ENCODE measurements at regions not wholly inside any gene's neighbourhood (a gene's known extent, or its start where the extent isn't known, plus 50 kb on each side); places are given as distances from the start of the nearest gene placed in this dataset.

DNA sequence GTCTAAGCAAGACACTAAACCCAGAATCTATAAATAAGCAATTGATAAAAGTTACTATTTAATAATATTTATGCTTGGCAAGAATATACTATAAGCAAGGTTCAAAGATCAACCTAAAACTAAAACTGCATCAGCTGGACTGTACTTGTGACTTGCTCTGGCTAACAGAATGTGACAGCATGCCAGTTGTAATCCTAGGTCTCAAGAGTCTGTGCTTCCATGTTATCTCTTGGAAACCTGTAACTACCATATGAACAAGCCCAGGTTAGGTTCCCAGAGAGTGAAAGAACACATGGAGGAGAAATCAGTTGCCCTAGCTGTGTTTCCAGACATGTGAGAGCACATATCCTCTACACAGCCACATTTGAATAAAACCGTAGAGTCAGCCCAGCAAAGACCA, 297.4 kb downstream of the CDH2 start:
- TF ChIP-seq, protein P1, sequence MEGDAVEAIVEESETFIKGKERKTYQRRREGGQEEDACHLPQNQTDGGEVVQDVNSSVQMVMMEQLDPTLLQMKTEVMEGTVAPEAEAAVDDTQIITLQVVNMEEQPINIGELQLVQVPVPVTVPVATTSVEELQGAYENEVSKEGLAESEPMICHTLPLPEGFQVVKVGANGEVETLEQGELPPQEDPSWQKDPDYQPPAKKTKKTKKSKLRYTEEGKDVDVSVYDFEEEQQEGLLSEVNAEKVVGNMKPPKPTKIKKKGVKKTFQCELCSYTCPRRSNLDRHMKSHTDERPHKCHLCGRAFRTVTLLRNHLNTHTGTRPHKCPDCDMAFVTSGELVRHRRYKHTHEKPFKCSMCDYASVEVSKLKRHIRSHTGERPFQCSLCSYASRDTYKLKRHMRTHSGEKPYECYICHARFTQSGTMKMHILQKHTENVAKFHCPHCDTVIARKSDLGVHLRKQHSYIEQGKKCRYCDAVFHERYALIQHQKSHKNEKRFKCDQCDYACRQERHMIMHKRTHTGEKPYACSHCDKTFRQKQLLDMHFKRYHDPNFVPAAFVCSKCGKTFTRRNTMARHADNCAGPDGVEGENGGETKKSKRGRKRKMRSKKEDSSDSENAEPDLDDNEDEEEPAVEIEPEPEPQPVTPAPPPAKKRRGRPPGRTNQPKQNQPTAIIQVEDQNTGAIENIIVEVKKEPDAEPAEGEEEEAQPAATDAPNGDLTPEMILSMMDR (IDR thresholded peaks at IDR 0.05; ENCODE audit: control extremely low read depth, extremely low read depth), result no peak
- WGBS, 2 donors, result 87 to 90% methylated on average over 1 of the region's 1 CpG
- DNase-seq (no peak), ATAC-seq (ENCODE audit: insufficient read depth, low FRiP score) (no peak)
- no peaks in the 10 kb centered on the region for H3K9me3 ChIP-seq (ENCODE audit: control insufficient read depth in 4 of 4, insufficient read depth in 3 of 4, low read length in 3 of 4)
- H3K36me3 ChIP-seq (ENCODE audit: control insufficient read depth in 4 of 4, insufficient read depth in 4 of 4, low read length in 4 of 4), result no peaks in the 10 kb centered on the region
- H3K27ac ChIP-seq (ENCODE audit: low read depth in 1 of 2, low read length in 1 of 2), result no peak overlapping the region
- H3K4me1 ChIP-seq (ENCODE audit: control insufficient read depth in 5 of 5, insufficient read depth in 5 of 5, low read length in 5 of 5), result no peaks in the 10 kb centered on the region
- H3K27me3 ChIP-seq (ENCODE audit: control insufficient read depth in 3 of 3, insufficient read depth in 3 of 3, low read length in 2 of 3), result no peaks in the 10 kb centered on the region
- no peak overlapping the region for H3K9ac ChIP-seq (ENCODE audit: insufficient read depth in 1 of 2, low read length in 2 of 2)
- H3K4me3 ChIP-seq, result no peak overlapping the region

DNA sequence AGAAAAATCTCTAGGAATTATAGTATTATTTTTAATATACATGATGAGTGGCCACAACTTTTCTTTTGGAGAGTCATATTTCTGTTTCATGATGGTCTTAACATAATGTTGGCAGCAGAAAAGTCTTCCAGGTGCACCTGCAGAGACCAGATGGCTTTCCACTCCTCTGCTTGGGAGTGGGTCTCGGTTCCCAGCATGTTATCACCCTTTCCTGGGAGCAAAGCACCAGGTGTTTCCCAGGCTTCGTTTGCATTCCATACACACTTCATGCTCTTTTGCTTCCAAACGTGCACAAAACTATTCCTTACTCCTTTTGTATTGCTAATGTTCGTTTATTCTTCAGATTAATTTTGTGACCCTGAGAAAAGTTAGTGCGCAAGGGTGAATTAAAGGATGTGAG, 305.2 kb downstream of the CDH2 start:
- Histone ChIP-seq H3K36me3 (ENCODE audit: control insufficient read depth in 4 of 4, insufficient read depth in 4 of 4, low read length in 4 of 4) (no peaks in the 10 kb centered on the region), H3K9ac (ENCODE audit: insufficient read depth in 1 of 2, low read length in 2 of 2) (no peak overlapping the region), H3K4me1 (ENCODE audit: control insufficient read depth in 5 of 5, insufficient read depth in 5 of 5, low read length in 5 of 5) (no peaks in the 10 kb centered on the region), H3K27ac (ENCODE audit: low read depth in 1 of 2, low read length in 1 of 2) (no peak overlapping the region), H3K4me3 (no peak overlapping the region), H3K9me3 (ENCODE audit: control insufficient read depth in 4 of 4, insufficient read depth in 3 of 4, low read length in 3 of 4) (no peaks in the 10 kb centered on the region), H3K27me3 (ENCODE audit: control insufficient read depth in 3 of 3, insufficient read depth in 3 of 3, low read length in 2 of 3) (no peaks in the 10 kb centered on the region)
- DNase-seq, result no peak
- TF ChIP-seq, protein P1 (IDR thresholded peaks at IDR 0.05; ENCODE audit: control extremely low read depth, extremely low read depth), result no peak
- 56 to 74% methylated on average over 5 of the region's 5 CpGs for WGBS, 2 donors
- no peak for ATAC-seq (ENCODE audit: insufficient read depth, low FRiP score)

DNA sequence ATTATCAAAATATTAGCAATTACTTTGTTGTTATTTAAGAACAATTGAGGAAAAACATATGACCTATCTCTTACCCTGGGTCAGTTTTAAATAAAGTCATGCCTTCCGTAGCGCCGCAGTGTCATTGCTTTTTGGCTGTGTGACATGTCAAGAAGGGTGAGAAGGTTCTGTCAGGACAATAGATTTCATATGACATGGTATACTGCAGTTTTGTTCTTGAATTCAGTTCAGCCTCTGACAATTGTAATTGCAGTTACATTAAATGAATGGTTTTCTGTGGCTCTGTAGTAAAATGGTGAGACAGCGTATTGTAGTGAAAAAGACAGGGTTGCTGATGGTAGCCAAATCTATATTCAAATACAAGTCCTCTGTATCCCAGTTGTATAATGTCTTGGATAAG, 307.2 kb downstream of the CDH2 start:
- H3K9me3 ChIP-seq (ENCODE audit: control insufficient read depth in 4 of 4, insufficient read depth in 3 of 4, low read length in 3 of 4), result no peaks in the 10 kb centered on the region
- H3K36me3 ChIP-seq (ENCODE audit: control insufficient read depth in 4 of 4, insufficient read depth in 4 of 4, low read length in 4 of 4), result no peaks in the 10 kb centered on the region
- ATAC-seq (ENCODE audit: insufficient read depth, low FRiP score) (no peak), DNase-seq (no peak)
- no peaks in the 10 kb centered on the region for H3K27me3 ChIP-seq (ENCODE audit: control insufficient read depth in 3 of 3, insufficient read depth in 3 of 3, low read length in 2 of 3)
- H3K4me3 ChIP-seq, result no peak overlapping the region
- H3K4me1 ChIP-seq (ENCODE audit: control insufficient read depth in 5 of 5, insufficient read depth in 5 of 5, low read length in 5 of 5), result no peaks in the 10 kb centered on the region
- WGBS, 2 donors, result 79 to 96% methylated on average over 4 of the region's 4 CpGs
- H3K27ac ChIP-seq (ENCODE audit: low read depth in 1 of 2, low read length in 1 of 2), result no peak overlapping the region
- H3K9ac ChIP-seq (ENCODE audit: insufficient read depth in 1 of 2, low read length in 2 of 2), result no peak overlapping the region
- TF ChIP-seq, protein P1 (IDR thresholded peaks at IDR 0.05; ENCODE audit: control extremely low read depth, extremely low read depth), result no peak

DNA sequence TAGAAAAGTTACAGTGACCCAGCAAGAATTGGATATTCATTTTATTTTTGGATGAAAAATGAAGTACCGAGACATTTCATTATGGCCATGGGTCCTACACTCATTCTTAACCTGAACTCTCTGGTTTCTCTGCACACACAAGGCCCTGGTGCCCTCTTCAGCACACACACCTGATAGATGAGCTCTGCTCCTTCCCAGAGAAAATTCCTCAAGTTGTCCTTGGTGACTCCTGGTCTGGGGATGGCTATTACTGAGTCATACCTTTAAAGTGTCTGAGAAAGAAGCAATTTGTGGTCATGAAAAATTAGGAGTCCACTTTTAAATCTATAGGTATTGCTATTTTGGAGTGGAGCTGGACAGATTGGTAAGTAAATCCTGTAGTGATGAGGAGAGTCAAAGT, 311.5 kb downstream of the CDH2 start:
- TF ChIP-seq, protein P1 (IDR thresholded peaks at IDR 0.05; ENCODE audit: control extremely low read depth, extremely low read depth), result no peak
- Histone ChIP-seq H3K4me1 (ENCODE audit: control insufficient read depth in 5 of 5, insufficient read depth in 5 of 5, low read length in 5 of 5) (no peaks in the 10 kb centered on the region), H3K27me3 (ENCODE audit: control insufficient read depth in 3 of 3, insufficient read depth in 3 of 3, low read length in 2 of 3) (no peaks in the 10 kb centered on the region), H3K4me3 (no peak overlapping the region), H3K9ac (ENCODE audit: insufficient read depth in 1 of 2, low read length in 2 of 2) (no peak overlapping the region), H3K9me3 (ENCODE audit: control insufficient read depth in 4 of 4, insufficient read depth in 3 of 4, low read length in 3 of 4) (no peaks in the 10 kb centered on the region), H3K27ac (ENCODE audit: low read depth in 1 of 2, low read length in 1 of 2) (no peak overlapping the region), H3K36me3 (ENCODE audit: control insufficient read depth in 4 of 4, insufficient read depth in 4 of 4, low read length in 4 of 4) (no peaks in the 10 kb centered on the region)
- no peak for ATAC-seq (ENCODE audit: insufficient read depth, low FRiP score)
- no peak for DNase-seq
- WGBS, 2 donors, result 90 to 100% methylated on average over 1 of the region's 1 CpG

All from lung (tissue), 11 donors.